Dedifferentiated amniotic fluid mesenchymal stem cell (primary cell): ENCODE measurements at regions not wholly inside any gene's neighbourhood (a gene's known extent, or its start where the extent isn't known, plus 50 kb on each side); places are given as distances from the start of the nearest gene placed in this dataset.
"Not testable (repeated sequence)": the region's sequence is repeated elsewhere in the genome, so short reads cannot be mapped to it uniquely, and the experiment has no call there.

ENCODE experiments used
- DNase-seq: peaks from one replicate; pipeline ENCODE4 v3.0.0-alpha.2; 2016; ENCODE audit errors: extremely low spot score

DNA sequence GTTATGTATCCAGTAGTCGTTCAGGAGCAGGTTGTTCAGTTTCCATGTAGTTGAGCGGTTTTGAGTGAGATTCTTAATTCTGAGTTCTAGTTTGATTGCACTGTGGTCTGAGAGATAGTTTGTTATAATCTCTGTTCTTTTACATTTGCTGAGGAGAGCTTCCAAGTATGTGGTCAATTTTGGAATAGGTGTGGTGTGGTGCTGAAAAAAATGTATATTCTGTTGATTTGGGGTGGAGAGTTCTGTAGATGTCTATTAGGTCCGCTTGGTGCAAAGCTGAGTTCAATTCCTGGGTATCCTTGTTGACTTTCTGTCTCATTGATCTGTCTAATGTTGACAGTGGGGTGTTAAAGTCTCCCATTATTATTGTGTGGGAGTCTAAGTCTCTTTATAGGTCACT lies 68.6 kb upstream of the IZUMO1R start:
- not testable (repeated sequence) for DNase-seq

DNA sequence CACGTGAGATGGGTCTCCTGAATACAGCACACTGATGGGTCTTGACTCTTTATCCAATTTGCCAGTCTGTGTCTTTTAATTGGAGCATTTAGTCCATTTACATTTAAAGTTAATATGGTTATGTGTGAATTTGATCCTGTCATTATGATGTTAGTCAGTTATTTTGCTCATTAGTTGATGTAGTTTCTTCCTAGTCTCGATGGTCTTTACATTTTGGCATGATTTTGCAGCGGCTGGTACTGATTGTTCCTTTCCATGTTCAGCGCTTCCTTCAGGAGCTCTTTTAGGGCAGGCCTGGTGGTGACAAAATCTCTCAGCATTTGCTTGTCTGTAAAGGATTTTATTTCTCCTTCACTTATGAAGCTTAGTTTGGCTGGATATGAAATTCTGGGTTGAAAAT lies 68.0 kb upstream of the IZUMO1R start:
- not testable (repeated sequence) for DNase-seq

DNA sequence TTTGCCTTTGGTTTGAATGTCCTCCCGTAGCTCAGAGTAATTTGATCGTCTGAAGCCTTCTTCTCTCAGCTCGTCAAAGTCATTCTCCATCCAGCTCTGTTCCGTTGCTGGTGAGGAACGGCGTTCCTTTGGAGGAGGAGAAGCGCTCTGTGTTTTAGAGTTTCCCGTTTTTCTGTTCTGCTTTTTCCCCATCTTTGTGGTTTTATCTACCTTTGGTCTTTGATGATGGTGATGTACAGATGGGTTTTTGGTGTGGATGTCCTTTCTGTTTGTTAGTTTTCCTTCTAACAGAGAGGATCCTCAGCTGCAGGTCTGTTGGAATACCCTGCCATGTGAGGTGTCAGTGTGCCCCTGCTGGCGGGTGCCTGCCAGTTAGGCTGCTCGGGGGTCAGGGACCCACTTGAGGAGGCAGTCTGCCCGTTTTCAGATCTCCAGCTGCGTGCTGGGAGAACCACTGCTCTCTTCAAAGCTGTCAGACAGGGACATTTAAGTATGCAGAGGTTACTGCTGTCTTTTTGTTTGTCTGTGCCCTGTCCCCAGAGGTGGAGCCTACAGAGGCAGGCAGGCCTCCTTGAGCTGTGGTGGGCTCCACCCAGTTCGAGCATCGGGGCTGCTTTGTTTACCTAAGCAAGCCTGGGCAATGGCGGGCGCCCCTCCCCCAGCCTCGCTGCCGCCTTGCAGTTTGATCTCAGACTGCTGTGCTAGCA lies 66.8 kb upstream of the IZUMO1R start:
- not testable (repeated sequence) for DNase-seq

DNA sequence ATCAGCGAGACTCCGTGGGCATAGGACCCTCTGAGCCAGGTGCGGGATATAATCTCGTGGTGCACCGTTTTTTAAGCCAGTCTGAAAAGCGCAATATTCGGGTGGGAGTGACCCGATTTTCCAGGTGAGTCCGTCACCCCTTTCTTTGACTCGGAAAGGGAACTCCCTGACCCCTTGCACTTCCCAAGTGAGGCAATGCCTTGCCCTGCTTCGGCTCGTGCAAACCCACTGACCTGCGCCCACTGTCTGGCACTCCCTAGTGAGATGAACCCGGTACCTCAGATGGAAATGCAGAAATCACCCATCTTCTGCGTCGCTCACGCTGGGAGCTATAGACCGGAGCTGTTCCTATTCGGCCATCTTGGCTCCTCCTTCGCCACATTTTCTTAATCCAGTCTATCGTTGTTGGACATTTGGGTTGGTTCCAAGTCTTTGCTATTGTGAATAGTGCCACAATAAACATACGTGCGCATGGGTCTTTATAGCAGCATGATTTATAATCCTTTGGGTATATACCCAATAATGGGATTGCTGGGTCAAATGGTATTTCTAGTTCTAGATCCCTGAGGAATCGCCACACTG lies 66.1 kb upstream of the IZUMO1R start:
- not testable (repeated sequence) for DNase-seq

DNA sequence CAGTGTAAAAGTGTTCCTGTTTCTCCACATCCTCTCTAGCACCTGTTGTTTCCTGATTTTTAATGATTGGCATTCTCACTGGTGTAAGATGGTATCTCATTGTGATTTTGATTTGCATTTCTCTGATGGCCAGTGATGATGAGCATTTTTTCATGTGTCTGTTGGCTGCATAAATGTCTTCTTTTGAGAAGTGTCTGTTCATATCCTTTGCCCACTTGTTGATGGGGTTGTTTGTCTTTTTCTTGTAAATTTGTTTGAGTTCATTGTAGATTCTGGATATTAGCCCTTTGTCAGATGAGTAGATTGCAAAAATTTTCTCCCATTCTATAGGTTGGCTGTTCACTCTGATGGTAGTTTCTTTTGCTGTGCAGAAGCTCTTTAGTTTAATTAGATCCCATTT lies 65.6 kb upstream of the IZUMO1R start:
- DNase-seq = not testable (repeated sequence)

DNA sequence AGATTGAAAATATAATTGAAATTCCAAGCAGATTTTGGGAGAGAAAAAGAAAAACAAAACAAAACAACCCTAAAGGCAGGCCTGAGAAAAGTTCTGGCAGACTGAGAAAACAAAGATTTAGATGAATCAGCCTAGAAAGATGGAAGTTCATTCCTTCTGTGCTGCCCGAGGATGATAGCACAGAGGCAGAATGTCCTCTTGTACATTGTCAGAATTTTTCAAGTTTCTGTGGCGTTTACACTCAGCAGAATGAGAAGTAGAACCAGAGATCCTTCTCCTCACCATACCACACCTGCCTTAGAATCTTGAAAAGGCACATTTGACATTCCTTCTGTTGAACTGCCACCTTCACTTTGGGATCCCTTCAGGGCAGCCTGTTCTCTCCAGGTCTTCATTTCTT lies 62.5 kb upstream of the IZUMO1R start:
- peak; percentile 15 for DNase-seq

DNA sequence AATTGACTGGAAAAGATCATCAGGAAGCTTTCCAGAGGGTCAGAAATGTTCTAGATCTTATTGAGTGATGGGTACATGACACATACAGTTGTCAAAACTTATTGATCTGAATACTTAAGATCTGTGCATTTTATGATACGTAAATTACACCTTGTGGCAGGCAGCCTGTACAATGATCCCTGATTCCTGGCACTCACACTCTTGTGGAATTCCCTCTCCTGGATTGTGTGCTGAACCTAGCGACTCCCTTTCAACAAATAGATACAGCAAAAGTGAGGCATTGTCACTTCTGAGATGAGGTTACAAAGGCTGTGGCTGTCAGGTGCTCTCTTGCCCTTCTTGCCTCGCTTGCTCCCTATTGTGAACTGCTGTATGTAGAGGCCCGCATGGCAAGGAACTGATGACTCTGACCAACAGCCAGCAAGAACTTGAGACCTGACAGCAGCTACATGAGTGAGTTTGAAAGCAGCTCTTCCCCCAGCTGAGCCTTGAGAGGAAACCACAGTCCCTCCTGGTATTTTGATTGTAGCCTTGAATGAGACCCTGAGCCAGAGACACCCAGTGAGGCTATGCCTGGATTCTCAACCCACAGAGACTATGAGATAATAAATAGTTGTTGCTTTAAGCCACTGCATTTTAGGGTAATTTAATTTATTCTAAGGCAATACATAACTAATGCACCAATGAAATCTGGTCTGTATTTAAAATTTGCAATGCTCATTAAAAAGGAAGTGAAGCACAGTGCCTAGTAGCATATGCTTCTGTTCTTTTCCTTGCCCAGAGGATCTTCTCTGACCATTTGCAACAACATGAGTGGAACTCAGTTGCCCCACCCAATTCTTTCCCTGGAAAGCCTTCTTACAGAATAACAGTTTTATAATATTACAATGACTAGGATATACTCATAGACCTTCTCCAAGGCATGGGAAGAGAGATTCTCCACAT lies 60.5 kb upstream of the IZUMO1R start:
- peak; percentile 12 for DNase-seq

DNA sequence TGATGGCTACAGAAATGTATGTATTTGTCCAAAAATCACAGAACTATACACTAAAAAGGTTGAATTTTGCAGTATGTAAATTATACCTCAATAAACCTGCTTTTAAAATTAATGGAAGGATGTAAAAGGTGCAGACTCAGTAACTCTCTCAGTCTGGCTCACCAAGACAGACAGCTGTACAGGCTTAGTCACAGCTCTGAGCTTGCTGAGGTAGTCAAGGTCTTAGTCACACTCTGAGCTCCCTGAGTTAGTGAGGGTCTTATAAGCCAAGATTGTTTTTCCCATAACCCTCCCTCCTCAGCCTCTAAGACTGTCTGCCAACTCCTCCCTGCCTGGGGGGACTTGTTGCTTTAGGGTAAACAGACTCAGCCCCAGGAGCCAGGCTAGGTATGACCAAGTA lies 59.3 kb upstream of the IZUMO1R start:
- peak; percentile 9 for DNase-seq

DNA sequence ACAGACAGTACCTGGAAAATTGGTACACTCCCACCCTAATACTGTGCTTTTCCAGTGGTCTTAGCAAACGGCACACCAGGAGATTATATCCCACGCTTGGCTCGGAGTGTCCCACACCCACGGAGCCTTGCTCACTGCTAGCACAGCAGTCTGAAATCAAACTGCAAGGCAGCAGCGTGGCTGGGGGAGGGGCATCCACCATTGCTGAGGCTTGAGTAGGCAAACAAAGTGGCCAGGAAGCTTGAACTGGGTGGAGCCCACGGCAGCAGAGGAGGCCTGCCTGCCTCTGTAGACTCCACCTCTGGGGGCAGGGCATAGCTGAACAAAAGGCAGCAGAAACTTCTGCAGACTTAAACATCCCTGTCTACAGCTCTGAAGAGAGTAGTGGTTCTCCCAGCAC lies 56.1 kb upstream of the IZUMO1R start:
- not testable (repeated sequence) for DNase-seq

DNA sequence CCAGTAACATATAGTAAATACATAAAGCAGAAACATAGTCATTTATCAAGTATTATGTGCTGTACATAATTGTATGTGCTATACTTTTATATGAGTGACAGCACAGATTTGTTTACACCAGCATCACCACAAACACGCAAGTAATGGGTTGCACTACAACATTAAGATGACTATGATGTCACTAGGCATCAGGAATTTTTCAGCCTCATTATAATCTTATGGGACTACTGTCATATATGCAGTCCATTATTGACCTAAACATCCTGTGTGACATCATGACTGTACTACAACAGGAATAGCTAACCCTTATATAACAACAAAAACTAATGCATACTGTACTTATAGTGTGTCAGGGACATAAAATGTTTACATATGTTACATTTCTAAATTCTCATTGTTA lies 50.2 kb upstream of the IZUMO1R start:
- DNase-seq = no peak
